Central memory CD8-positive, alpha-beta T cell (primary cell): ENCODE measurements at regions not wholly inside any gene's neighbourhood (a gene's known extent, or its start where the extent isn't known, plus 50 kb on each side); places are given as distances from the start of the nearest gene placed in this dataset.

Experiments
- ATAC-seq: fragments of 150-1000 bp; cut with Tn5 transposase; replicated peaks from 2 replicates; pipeline ENCODE4 v1.10.0; 2022; ENCODE audit warnings: mild to moderate bottlenecking, moderate FRiP score, moderate number of reproducible peaks; ENCODE audit not compliant: poor library complexity, severe bottlenecking; ENCODE audit errors: extremely low read depth
- DNase-seq, 2 donors: peaks; one replicate each; pipeline ENCODE4 v3.0.0; 2021; ENCODE audit warnings: low spot score in 2 of 2
- H3K27ac Mint-ChIP-seq: one replicate; pipeline ENCODE4 v1.8.0; 2022; ENCODE audit warnings: low read depth, mild to moderate bottlenecking, moderate library complexity, mixed read lengths
- H3K27me3 Mint-ChIP-seq: one replicate; pipeline ENCODE4 v1.8.0; 2022; ENCODE audit warnings: mixed read lengths
- H3K36me3 Mint-ChIP-seq: one replicate; pipeline ENCODE4 v1.8.0; 2022; ENCODE audit warnings: mild to moderate bottlenecking, moderate library complexity, mixed read lengths; ENCODE audit not compliant: insufficient read depth
- H3K4me1 Mint-ChIP-seq: one replicate; pipeline ENCODE4 v1.8.0; 2022; ENCODE audit warnings: mixed read lengths
- H3K4me3 Mint-ChIP-seq: one replicate; pipeline ENCODE4 v1.8.0; 2022; ENCODE audit warnings: mild to moderate bottlenecking, moderate library complexity, mixed read lengths
- H3K9me3 Mint-ChIP-seq: one replicate; pipeline ENCODE4 v1.8.0; 2022; ENCODE audit warnings: mixed read lengths

- ATAC-seq, result no peak
Observed at GRCh38 chr14:81677736-81678135, 144.1 kb upstream of the SEL1L start.

DNA sequence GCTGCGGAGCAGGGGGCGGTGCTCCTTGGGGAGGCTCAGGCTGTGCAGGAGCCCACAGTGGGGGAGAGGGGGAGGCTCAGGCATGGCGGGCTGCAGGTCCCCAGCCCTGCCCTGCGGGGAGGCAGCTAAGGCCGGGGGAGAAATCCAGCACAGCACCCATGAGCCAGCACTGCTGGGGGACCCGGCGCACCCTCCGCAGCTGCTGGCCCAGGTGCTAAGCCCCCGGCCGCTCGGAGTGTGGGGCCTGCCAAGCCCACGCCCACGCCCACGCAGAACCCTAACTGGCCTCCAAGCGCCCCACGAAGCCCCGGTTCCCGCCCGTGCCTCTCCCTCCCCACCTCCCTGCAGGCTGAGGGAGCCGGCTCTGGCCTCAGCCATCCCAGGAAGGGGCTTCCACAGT lies 145.6 kb upstream of the SEL1L start:
- Mint-ChIP-seq H3K9me3 (peaks cover 5% of the 10 kb centered on the region), H3K27ac (no peak overlapping the region), H3K4me1 (no peaks in the 10 kb centered on the region), H3K36me3 (no peaks in the 10 kb centered on the region), H3K27me3 (peaks cover 17% of the 10 kb centered on the region), H3K4me3 (no peak overlapping the region)
- DNase-seq (no peak), ATAC-seq (no peak)

More at GRCh38 chr14:81677736-81678135, 144.1 kb upstream of the SEL1L start:
- DNase-seq, result no peak
- H3K36me3 Mint-ChIP-seq, result no peaks in the 10 kb centered on the region
- H3K4me1 Mint-ChIP-seq, result no peaks in the 10 kb centered on the region
- no peak overlapping the region for H3K4me3 Mint-ChIP-seq
- no peak overlapping the region for H3K27ac Mint-ChIP-seq
- peaks cover 5% of the 10 kb centered on the region for H3K9me3 Mint-ChIP-seq
- H3K27me3 Mint-ChIP-seq, result peaks cover 17% of the 10 kb centered on the region

DNA sequence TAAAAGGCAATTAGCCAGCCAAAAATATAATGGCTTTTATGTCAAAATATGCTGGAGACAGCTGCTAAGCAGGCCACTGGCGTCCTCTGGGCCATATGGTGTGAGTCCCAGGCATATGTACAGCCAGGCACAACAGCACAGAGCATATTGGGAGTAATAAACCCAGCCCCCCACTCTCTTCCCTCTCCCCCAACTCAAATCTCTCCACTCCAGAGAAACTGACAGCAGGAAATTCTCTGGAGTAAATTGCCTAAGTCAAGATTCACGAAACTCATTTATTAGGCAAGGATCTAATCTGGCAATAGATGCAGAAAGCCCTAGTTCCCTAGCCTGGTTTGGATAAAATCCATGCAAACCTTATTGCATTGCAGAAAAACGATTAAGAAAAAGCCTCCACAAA lies 147.9 kb upstream of the SEL1L start:
- ATAC-seq (no peak), DNase-seq (no peak)
- Mint-ChIP-seq H3K4me3 (no peak overlapping the region), H3K36me3 (no peaks in the 10 kb centered on the region), H3K9me3 (peaks cover 5% of the 10 kb centered on the region), H3K27ac (no peak overlapping the region), H3K4me1 (no peaks in the 10 kb centered on the region), H3K27me3 (peaks cover 17% of the 10 kb centered on the region)

GRCh38 chr14:81682134-81682533 lies 148.5 kb upstream of the SEL1L start:
- Mint-ChIP-seq H3K36me3 (no peaks in the 10 kb centered on the region), H3K4me1 (no peaks in the 10 kb centered on the region), H3K4me3 (no peak overlapping the region), H3K27me3 (peaks cover 17% of the 10 kb centered on the region), H3K27ac (no peak overlapping the region), H3K9me3 (peaks cover 5% of the 10 kb centered on the region)
- DNase-seq (no peak), ATAC-seq (no peak)

- no peak for ATAC-seq
- Mint-ChIP-seq H3K4me1 (no peaks in the 10 kb centered on the region), H3K4me3 (no peak overlapping the region), H3K27me3 (peaks cover 17% of the 10 kb centered on the region), H3K9me3 (peaks cover 5% of the 10 kb centered on the region), H3K36me3 (no peaks in the 10 kb centered on the region), H3K27ac (no peak overlapping the region)
- DNase-seq, result no peak
Observed at GRCh38 chr14:81682701-81683100, 149.0 kb upstream of the SEL1L start.

DNA sequence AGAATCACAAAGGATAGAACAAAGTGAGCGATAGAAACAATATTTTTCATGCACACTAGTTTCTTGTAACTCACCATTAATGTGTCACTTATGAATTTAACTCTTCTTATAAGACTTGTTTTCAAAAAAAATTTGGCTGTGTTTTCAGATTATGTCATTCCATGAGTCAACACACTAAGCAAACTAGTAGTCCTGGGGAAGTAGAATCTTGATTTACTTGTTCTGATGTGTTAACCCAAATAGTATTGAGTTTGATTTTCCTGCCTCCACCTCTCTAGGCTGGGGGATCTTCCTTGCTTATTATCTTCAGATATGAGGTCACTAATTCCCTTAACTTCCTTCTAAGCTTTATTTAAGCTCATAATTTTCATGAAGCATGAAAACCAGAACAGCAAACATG lies 151.0 kb upstream of the SEL1L start:
- H3K4me1 Mint-ChIP-seq, result no peaks in the 10 kb centered on the region
- H3K27ac Mint-ChIP-seq, result no peak overlapping the region
- no peak for DNase-seq
- peaks cover 3% of the 10 kb centered on the region for H3K9me3 Mint-ChIP-seq
- H3K4me3 Mint-ChIP-seq, result no peak overlapping the region
- H3K36me3 Mint-ChIP-seq, result no peaks in the 10 kb centered on the region
- H3K27me3 Mint-ChIP-seq, result peaks cover 17% of the 10 kb centered on the region
- no peak for ATAC-seq

DNA sequence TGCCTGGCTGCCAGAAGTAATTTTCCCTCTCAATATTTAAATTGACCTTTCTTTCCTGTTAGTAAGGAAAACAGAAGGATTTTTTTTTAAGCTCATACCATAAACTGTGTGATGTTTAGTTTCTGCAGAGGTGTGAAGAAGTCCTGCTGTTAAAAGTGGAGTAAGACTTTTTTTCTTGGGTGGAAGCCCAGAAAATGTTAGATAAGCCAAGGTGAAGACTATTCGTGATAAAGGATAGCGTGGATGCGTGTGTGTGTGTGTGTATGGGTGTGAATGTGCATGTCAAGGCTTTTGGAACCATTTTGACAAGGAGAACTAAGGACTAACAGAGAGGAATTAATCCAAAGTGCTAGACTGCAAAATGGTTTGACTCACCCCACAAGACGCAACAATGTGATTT lies 152.9 kb upstream of the SEL1L start:
- no peak for ATAC-seq
- Mint-ChIP-seq H3K36me3 (no peaks in the 10 kb centered on the region), H3K27ac (no peak overlapping the region), H3K4me3 (no peak overlapping the region), H3K27me3 (peaks cover 11% of the 10 kb centered on the region), H3K4me1 (no peaks in the 10 kb centered on the region), H3K9me3 (no peaks in the 10 kb centered on the region)
- no peak for DNase-seq

DNA sequence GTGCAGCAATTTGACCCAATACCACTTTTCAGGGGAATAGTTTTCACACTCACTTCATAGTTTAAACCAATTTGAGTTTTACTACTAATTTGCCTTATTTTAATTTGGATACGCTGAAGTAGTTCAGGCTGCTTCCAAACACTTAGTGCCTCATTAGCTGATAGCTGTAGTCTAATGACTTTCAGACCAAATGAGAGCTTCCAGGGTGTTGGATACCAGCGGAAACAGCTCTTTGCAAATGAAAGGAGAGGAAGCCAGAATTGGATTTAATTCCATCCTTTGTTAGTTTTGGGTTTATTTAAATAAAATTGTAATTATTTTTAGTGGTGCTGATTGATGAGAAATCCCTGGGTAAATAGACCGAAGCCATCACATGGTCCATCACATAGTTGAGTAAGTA lies 158.3 kb upstream of the SEL1L start:
- no peaks in the 10 kb centered on the region for H3K4me1 Mint-ChIP-seq
- no peak overlapping the region for H3K27ac Mint-ChIP-seq
- H3K36me3 Mint-ChIP-seq, result no peaks in the 10 kb centered on the region
- no peaks in the 10 kb centered on the region for H3K9me3 Mint-ChIP-seq
- no peaks in the 10 kb centered on the region for H3K27me3 Mint-ChIP-seq
- H3K4me3 Mint-ChIP-seq, result no peak overlapping the region
- ATAC-seq, result no peak
- no peak for DNase-seq

DNA sequence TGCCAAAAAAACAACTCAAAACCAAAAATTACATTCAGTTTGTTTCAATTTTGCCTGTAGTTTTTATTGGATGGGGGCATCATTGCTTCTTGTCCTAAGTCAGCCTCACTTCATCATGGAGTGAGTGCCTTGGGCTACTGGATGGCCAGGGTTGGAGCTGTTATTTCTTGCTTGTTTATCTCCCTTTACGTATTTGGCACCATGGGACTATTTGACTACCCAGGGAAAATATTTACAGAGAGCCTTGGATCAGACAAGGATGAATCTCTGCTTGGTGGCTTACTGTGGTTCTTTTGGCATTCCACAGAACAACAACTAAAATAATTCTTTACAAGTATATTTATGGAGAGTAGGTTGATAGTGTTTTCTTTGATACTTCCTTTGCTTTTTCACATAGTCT lies 160.8 kb upstream of the SEL1L start:
- ATAC-seq (no peak), DNase-seq (no peak)
- H3K27ac Mint-ChIP-seq, result no peak overlapping the region
- H3K27me3 Mint-ChIP-seq, result peaks cover 7% of the 10 kb centered on the region
- no peaks in the 10 kb centered on the region for H3K4me1 Mint-ChIP-seq
- no peak overlapping the region for H3K4me3 Mint-ChIP-seq
- no peaks in the 10 kb centered on the region for H3K36me3 Mint-ChIP-seq
- H3K9me3 Mint-ChIP-seq, result no peaks in the 10 kb centered on the region

DNA sequence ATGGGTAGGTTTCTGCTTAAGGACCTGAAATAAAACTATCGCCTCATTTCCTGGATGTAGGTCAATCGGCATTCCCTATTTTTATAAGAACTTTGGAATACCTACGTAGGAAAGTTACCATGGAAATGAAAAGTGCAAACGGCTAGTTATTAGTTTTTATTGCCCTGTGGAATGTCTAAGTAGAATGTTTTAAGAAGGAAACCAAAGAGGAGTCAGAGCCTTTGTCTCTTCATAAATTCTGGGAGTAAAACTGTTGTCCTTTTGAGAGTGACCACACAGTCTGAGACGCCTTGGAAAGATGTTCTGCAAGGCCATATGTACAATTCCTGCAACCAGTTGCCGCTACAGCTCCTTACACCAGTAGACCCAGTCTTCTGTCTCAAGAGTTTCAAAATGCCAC lies 176.0 kb upstream of the SEL1L start:
- no peak for ATAC-seq
- Mint-ChIP-seq H3K9me3 (peaks cover 6% of the 10 kb centered on the region), H3K36me3 (no peaks in the 10 kb centered on the region), H3K4me3 (no peak overlapping the region), H3K27me3 (no peaks in the 10 kb centered on the region), H3K4me1 (no peaks in the 10 kb centered on the region), H3K27ac (no peak overlapping the region)
- no peak for DNase-seq

GRCh38 chr14:81710232-81710845 lies 176.7 kb upstream of the SEL1L start:
- Mint-ChIP-seq H3K27me3 (no peaks in the 10 kb centered on the region), H3K9me3 (peaks cover 6% of the 10 kb centered on the region), H3K36me3 (no peaks in the 10 kb centered on the region), H3K4me1 (no peaks in the 10 kb centered on the region), H3K27ac (no peak overlapping the region), H3K4me3 (no peak overlapping the region)
- ATAC-seq (no peak), DNase-seq (no peak)

DNA sequence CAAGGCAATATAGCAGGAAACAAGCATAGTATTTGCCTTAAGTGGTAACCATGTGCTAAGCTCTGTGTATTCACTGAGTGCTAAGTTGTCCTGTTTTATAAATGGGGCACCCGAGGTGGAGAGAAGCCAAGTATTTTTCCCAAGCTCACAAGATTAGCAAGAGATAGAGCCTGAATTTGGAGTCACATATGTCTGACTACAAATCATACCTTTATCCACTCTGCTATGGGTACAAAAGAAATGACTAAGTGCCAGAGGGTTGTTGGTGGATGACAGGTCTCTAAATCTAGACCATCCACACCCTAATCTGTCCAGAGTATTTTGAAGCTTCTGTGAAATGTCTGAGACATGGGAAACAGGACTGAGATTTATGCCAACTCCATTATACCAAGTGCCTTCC lies 182.1 kb upstream of the SEL1L start:
- no peak overlapping the region for H3K27ac Mint-ChIP-seq
- H3K4me3 Mint-ChIP-seq, result no peak overlapping the region
- DNase-seq (no peak), ATAC-seq (no peak)
- no peaks in the 10 kb centered on the region for H3K36me3 Mint-ChIP-seq
- H3K27me3 Mint-ChIP-seq, result no peaks in the 10 kb centered on the region
- H3K4me1 Mint-ChIP-seq, result no peaks in the 10 kb centered on the region
- peaks cover 6% of the 10 kb centered on the region for H3K9me3 Mint-ChIP-seq

GRCh38 chr14:81716953-81717352 lies 183.3 kb upstream of the SEL1L start:
- Mint-ChIP-seq H3K27ac (no peak overlapping the region), H3K4me1 (no peaks in the 10 kb centered on the region), H3K9me3 (peaks cover 4% of the 10 kb centered on the region), H3K36me3 (no peaks in the 10 kb centered on the region), H3K4me3 (no peak overlapping the region), H3K27me3 (no peaks in the 10 kb centered on the region)
- ATAC-seq (no peak), DNase-seq (no peak)

DNA sequence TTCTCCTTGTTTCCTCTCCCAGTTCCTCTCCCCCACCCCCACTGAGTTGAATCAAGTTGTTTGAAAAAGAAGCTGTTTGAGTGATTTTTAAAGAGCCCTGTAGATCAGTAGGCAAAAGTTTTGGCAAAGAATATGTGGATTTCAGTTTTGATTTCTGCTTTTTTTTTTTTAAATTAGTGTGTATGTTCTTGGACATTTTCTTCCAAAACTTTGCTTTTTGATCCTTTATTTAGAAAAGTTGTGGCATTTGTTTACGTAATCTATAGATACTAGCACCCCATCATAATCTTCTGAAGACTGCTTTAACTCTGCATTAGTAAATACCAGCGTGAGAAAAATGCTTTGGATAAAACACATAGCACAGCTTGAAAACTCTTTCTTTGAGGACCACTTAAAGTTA lies 190.3 kb upstream of the SEL1L start:
- no peaks in the 10 kb centered on the region for H3K9me3 Mint-ChIP-seq
- H3K27ac Mint-ChIP-seq, result no peak overlapping the region
- no peaks in the 10 kb centered on the region for H3K36me3 Mint-ChIP-seq

More for the DNA sequence above, 190.3 kb upstream of the SEL1L start:
- ATAC-seq (no peak), DNase-seq (no peak)
- H3K27me3 Mint-ChIP-seq, result no peaks in the 10 kb centered on the region
- no peaks in the 10 kb centered on the region for H3K4me1 Mint-ChIP-seq
- no peak overlapping the region for H3K4me3 Mint-ChIP-seq
